Loucy (cell line): ENCODE measurements at regions not wholly inside any gene's neighbourhood (a gene's known extent, or its start where the extent isn't known, plus 50 kb on each side); places are given as distances from the start of the nearest gene placed in this dataset.

Experiments used
- H2AFZ ChIP-seq: fragments of 200-600 bp; sonication (generic); 2 replicates; pipeline ENCODE4 v1.6.0; 2016; ENCODE audit warnings: antibody characterized with exemption, mild to moderate bottlenecking, low read length, moderate library complexity
- H3F3A ChIP-seq: fragments of 200-600 bp; 2 replicates; pipeline ENCODE4 v1.6.0; 2016; ENCODE audit warnings: antibody characterized with exemption, low read depth, mild to moderate bottlenecking
- H3K27me3 ChIP-seq: fragments of 200-600 bp; sonication (generic); 2 replicates; pipeline ENCODE4 v1.6.1; 2014; ENCODE audit warnings: low read length, mild to moderate bottlenecking; ENCODE audit not compliant: insufficient read depth, poor library complexity, severe bottlenecking
- H3K36me3 ChIP-seq: fragments of 200-600 bp; sonication (generic); 2 replicates; pipeline ENCODE4 v1.6.1; 2016; ENCODE audit warnings: low read length; ENCODE audit not compliant: insufficient read depth
- H3K4me1 ChIP-seq: fragments of 200-600 bp; sonication (generic); 2 replicates; pipeline ENCODE4 v1.5.1; 2014; ENCODE audit warnings: low read length, mild to moderate bottlenecking; ENCODE audit not compliant: insufficient read depth, poor library complexity, severe bottlenecking
- H3K4me2 ChIP-seq: fragments of 200-600 bp; sonication (generic); 2 replicates; pipeline ENCODE4 v1.6.0; 2014; ENCODE audit warnings: antibody characterized with exemption, low read length, low read depth, mild to moderate bottlenecking; ENCODE audit not compliant: poor library complexity, severe bottlenecking
- H3K4me3 ChIP-seq: fragments of 200-600 bp; sonication (generic); 2 replicates; pipeline ENCODE4 v1.5.1; 2014; ENCODE audit warnings: low read length, mild to moderate bottlenecking, mixed read lengths; ENCODE audit not compliant: poor library complexity, severe bottlenecking
- H3K79me2 ChIP-seq: fragments of 200-600 bp; sonication (generic); 2 replicates; pipeline ENCODE4 v1.6.1; 2014; ENCODE audit warnings: low read length; ENCODE audit not compliant: insufficient read depth
- H3K9ac ChIP-seq: fragments of 200-600 bp; sonication (generic); 2 replicates; pipeline ENCODE4 v1.6.0; 2014; ENCODE audit warnings: mild to moderate bottlenecking, low read depth, low read length, moderate library complexity; ENCODE audit not compliant: poor library complexity, severe bottlenecking
- H3K9me2 ChIP-seq: fragments of 200-600 bp; sonication (generic); replicated peaks from 2 replicates; pipeline ENCODE4 v1.6.1; 2016; ENCODE audit warnings: low read depth, low read length, mixed read lengths
- H3K9me3 ChIP-seq: fragments of 200-600 bp; sonication (generic); 2 replicates; pipeline ENCODE4 v1.6.1; 2014; ENCODE audit warnings: mild to moderate bottlenecking, antibody characterized with exemption, low read length, low read depth; ENCODE audit not compliant: insufficient read depth
- H4K20me1 ChIP-seq: fragments of 200-600 bp; sonication (generic); 2 replicates; pipeline ENCODE4 v1.6.0; 2014; ENCODE audit warnings: antibody characterized with exemption, low read length, mild to moderate bottlenecking; ENCODE audit not compliant: insufficient read depth, poor library complexity, severe bottlenecking
- EZH2phosphoT487 ChIP-seq: fragments of 200-600 bp; IDR thresholded peaks from 2 replicates; pipeline ENCODE4 v1.6.1; 2018; ENCODE audit warnings: antibody characterized with exemption, mild to moderate bottlenecking, moderate library complexity, borderline replicate concordance
- TF ChIP-seq, protein P1 (sequence below): fragments of 200-600 bp; sonication (generic); conservative IDR thresholded peaks from 2 replicates; pipeline ENCODE4 v1.5.1; 2014; ENCODE audit warnings: mild to moderate bottlenecking, antibody characterized with exemption, low read length

DNA sequence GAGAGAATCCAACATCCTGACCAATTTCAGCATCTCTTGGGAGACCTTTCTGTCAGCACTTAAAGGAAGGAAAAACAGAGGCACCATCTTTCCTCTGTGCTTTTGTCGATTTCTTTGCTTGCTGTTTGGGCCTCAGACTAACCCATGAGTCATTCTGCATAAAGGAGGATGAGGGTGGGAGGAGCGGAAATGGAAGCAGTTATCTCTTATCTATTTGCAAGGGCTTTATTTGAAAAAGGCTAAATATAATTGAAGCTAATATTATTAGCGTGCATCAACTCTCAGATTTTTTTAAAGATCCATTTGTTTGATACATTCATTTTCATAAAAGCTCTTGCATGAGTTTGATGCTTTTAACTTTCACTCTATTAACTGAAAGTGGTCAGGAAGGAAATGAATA, 72.9 kb downstream of the ZNF622 start:
- Histone ChIP-seq H3K4me1 (no peaks in the 10 kb centered on the region), H3K9me2 (no peaks in the 10 kb centered on the region), H3K9ac (no peak overlapping the region), H4K20me1 (no peaks in the 10 kb centered on the region), H3F3A (no peaks in the 10 kb centered on the region), H3K36me3 (no peaks in the 10 kb centered on the region), H3K79me2 (no peaks in the 10 kb centered on the region), H2AFZ (no peak overlapping the region), H3K9me3 (no peaks in the 10 kb centered on the region), H3K27me3 (no peaks in the 10 kb centered on the region), H3K4me2 (no peak overlapping the region), H3K4me3 (no peak overlapping the region)
- TF ChIP-seq, protein P1, sequence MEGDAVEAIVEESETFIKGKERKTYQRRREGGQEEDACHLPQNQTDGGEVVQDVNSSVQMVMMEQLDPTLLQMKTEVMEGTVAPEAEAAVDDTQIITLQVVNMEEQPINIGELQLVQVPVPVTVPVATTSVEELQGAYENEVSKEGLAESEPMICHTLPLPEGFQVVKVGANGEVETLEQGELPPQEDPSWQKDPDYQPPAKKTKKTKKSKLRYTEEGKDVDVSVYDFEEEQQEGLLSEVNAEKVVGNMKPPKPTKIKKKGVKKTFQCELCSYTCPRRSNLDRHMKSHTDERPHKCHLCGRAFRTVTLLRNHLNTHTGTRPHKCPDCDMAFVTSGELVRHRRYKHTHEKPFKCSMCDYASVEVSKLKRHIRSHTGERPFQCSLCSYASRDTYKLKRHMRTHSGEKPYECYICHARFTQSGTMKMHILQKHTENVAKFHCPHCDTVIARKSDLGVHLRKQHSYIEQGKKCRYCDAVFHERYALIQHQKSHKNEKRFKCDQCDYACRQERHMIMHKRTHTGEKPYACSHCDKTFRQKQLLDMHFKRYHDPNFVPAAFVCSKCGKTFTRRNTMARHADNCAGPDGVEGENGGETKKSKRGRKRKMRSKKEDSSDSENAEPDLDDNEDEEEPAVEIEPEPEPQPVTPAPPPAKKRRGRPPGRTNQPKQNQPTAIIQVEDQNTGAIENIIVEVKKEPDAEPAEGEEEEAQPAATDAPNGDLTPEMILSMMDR, result no peak
- no peak for TF ChIP-seq EZH2phosphoT487

DNA sequence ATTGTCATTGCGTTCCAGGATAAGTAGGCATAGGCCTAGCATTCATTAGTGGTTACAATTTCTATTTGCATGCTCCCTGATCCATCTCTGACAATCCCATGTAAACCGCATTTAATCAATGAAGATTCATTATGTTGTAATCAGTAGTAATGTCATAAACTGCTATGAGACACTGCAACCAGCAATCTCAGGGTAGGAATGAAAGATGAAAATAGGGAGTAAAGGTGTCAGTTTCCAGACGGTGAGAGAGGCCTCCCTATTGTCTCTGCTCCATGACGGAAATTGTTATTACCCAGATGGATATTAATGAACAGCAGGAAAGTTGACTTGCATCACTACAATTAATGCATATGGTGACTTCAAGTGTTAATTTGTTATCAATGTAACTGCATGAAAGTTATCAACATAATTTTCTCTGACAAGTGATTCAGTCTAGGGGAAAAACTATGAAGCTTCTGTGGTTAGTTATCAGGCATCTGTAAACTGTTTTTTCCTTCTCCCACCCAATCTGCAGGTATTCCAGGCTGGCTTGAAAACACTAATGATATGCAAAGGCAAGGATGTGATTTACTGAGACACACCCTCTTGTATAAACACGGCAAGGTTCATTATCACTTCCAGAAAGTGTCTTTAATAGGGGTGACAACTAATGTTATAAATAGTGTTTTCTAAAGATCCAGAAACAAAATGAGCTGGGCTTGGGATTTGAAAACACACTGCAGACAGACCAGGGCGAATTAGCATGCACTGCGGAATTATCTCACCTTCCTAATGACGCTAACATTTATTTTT, 73.5 kb downstream of the ZNF622 start:
- no peak overlapping the region for H2AFZ ChIP-seq
- H3K4me1 ChIP-seq, result no peaks in the 10 kb centered on the region
- H3K36me3 ChIP-seq, result no peaks in the 10 kb centered on the region
- TF ChIP-seq, protein P1, result no peak
- no peak for TF ChIP-seq EZH2phosphoT487
- H4K20me1 ChIP-seq, result no peaks in the 10 kb centered on the region
- H3K9me3 ChIP-seq, result no peaks in the 10 kb centered on the region
- no peaks in the 10 kb centered on the region for H3K9me2 ChIP-seq
- H3K79me2 ChIP-seq, result no peaks in the 10 kb centered on the region
- no peak overlapping the region for H3K4me3 ChIP-seq
- no peak overlapping the region for H3K4me2 ChIP-seq
- no peaks in the 10 kb centered on the region for H3F3A ChIP-seq
- no peaks in the 10 kb centered on the region for H3K27me3 ChIP-seq
- no peak overlapping the region for H3K9ac ChIP-seq

DNA sequence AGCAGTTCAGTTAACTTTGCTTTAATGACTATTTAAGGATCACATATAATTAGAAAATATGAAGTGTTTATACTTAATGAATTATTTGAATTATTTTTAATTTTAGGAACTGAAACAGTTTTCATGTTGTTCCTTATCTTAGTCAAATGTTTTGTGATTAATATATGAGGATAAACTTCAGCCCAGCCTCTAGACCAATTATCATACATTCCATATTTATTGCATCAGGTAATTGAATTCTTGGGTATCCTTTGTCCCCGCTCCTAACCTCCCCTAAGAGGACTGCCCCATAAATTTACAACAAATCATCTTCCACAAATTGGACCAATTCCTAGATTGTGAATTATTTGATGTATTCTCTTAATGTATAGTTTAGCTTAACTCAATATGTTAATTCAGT, 74.8 kb downstream of the ZNF622 start:
- H3K27me3 ChIP-seq, result no peaks in the 10 kb centered on the region
- no peak overlapping the region for H3K4me2 ChIP-seq
- H3K36me3 ChIP-seq, result no peaks in the 10 kb centered on the region
- H2AFZ ChIP-seq, result no peak overlapping the region
- TF ChIP-seq EZH2phosphoT487, result no peak
- TF ChIP-seq, protein P1, result no peak
- no peaks in the 10 kb centered on the region for H3K9me3 ChIP-seq
- H3K9ac ChIP-seq, result no peak overlapping the region
- H3F3A ChIP-seq, result no peaks in the 10 kb centered on the region
- H3K79me2 ChIP-seq, result no peaks in the 10 kb centered on the region
- H3K4me3 ChIP-seq, result no peak overlapping the region
- no peaks in the 10 kb centered on the region for H3K4me1 ChIP-seq
- no peaks in the 10 kb centered on the region for H3K9me2 ChIP-seq
- H4K20me1 ChIP-seq, result no peaks in the 10 kb centered on the region
